ENCODE measurements at regions not wholly inside any gene's neighbourhood (a gene's known extent, or its start where the extent isn't known, plus 50 kb on each side); places are given as distances from the start of the nearest gene placed in this dataset.

- Histone ChIP-seq H3K27ac (ENCODE audit: insufficient read length, low read depth, low read length) (no peak overlapping the region), H3K4me2 (ENCODE audit: insufficient read depth, insufficient read length, low read length) (no peak overlapping the region), H4K5ac (ENCODE audit: insufficient read length, low read depth, low read length) (no peak overlapping the region), H3K9me3 (ENCODE audit: control insufficient read depth, low read depth, low read length) (no peaks in the 10 kb centered on the region), H3K56ac (ENCODE audit: insufficient read length, low read depth, low read length) (no peak overlapping the region), H2AFZ (ENCODE audit: low read length) (no peak overlapping the region), H2BK12ac (ENCODE audit: insufficient read length, low read depth, low read length) (no peak overlapping the region), H3T11ph (ENCODE audit: low read length) (no peak overlapping the region), H2AK5ac (ENCODE audit: insufficient read length, low read length) (no peak overlapping the region), H2BK15ac (ENCODE audit: low read depth, low read length) (no peak overlapping the region), H3K23me2 (ENCODE audit: insufficient read length, low read depth, low read length, poor library complexity, severe bottlenecking) (no peaks in the 10 kb centered on the region), H3K27me3 (ENCODE audit: insufficient read depth, low read length) (no peaks in the 10 kb centered on the region), H3K79me2 (ENCODE audit: insufficient read depth, low read length) (no peaks in the 10 kb centered on the region), H2BK20ac (ENCODE audit: low read depth, low read length, poor library complexity, severe bottlenecking) (no peak overlapping the region), H3K4ac (ENCODE audit: low read depth, low read length) (no peak overlapping the region), H2BK5ac (ENCODE audit: insufficient read length, low read length) (no peak overlapping the region), H3K4me1 (ENCODE audit: insufficient read depth, low read length) (no peaks in the 10 kb centered on the region), H3K23ac (ENCODE audit: insufficient read length, low read depth, low read length) (no peak overlapping the region), H3K9ac (ENCODE audit: extremely low read depth, insufficient read length, low read length) (no peak overlapping the region), H3K79me1 (ENCODE audit: insufficient read depth, low read depth, low read length, poor library complexity, severe bottlenecking) (no peaks in the 10 kb centered on the region), H3K14ac (ENCODE audit: insufficient read depth, low read length) (no peak overlapping the region), H4K91ac (ENCODE audit: insufficient read length, low read depth, low read length) (no peak overlapping the region), H4K20me1 (ENCODE audit: control insufficient read depth, insufficient read depth, insufficient read length) (no peaks in the 10 kb centered on the region), H4K8ac (replicated peaks; ENCODE audit: insufficient read length, low read depth, low read length) (no peak overlapping the region), H3K18ac (ENCODE audit: insufficient read length, low read depth, low read length) (no peak overlapping the region), H2BK120ac (ENCODE audit: low read depth, low read length, poor library complexity, severe bottlenecking) (no peak overlapping the region)
- no peak for DNase-seq
- WGBS (ENCODE audit: extremely low coverage, insufficient read length, low lambda C conversion rate), result no CpG with 5 or more reads among the region's 1 CpG
- no peak overlapping the region for H3K4me3 Mint-ChIP-seq
- no peaks in the 10 kb centered on the region for H3K27me3 Mint-ChIP-seq (ENCODE audit: low read depth)
- H3K4me1 Mint-ChIP-seq, result no peaks in the 10 kb centered on the region
- TF ChIP-seq CTCF (conservative IDR thresholded peaks at IDR 0.05), result no peak
- H3K9me3 Mint-ChIP-seq, result peaks cover 0 to 7% of the 10 kb centered on the region in 2 experiments; a peak in 3 of 5 replicates
- no peak overlapping the region for H3K27ac Mint-ChIP-seq
- H3K36me3 Mint-ChIP-seq (ENCODE audit: insufficient read depth in 1 of 3, low read depth in 3 of 3), result peaks cover 0 to 11% (median 0%) of the 10 kb centered on the region in 3 experiments; a peak in 2 of 7 replicates
Observed at GRCh38 chr3:162170581-162170980, 674.0 kb downstream of the OTOL1 start.

All from H9 (cell line).